CD4-positive, alpha-beta T cell treated with Interleukin-4 for 1 hour (primary cell): ENCODE measurements at regions not wholly inside any gene's neighbourhood (a gene's known extent, or its start where the extent isn't known, plus 50 kb on each side); places are given as distances from the start of the nearest gene placed in this dataset.

ENCODE experiments used
- DNase-seq, 2 donors: peaks; one replicate each; pipeline ENCODE4 v3.0.0-alpha.2; 2020 to 2022

DNA sequence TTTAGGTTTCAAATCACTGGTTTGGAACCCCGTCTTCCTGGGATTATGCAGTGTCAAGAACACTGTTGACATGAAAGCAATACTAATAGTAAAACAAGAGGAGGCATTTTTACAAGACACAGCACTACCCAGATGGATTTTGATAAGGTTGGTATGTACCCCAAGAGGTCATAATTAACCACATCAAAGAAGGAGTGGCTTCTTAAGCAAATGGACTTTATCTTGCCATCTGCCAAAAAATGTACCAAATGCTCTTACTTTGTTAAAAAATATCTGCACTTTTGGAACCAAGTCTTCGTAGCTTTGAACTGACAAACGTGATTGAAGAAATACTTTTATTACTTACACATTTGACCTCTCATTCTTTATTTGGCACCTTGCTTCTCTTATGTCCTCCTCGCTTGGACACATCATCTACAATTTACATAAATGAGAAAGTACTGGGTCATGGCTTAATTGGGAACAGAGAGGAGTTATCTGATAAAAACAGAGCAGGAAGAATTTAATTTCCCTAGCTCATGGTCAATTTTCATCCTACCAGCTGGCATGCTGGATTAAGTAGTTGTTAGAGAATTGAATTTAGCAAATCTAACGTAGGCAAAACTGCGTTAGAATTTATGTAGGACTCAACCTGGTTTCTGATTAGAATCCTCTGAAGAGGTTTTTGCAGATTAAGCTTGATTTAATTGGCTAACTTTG lies 54.5 kb upstream of the PRICKLE1 start:
- no peak for DNase-seq

DNA sequence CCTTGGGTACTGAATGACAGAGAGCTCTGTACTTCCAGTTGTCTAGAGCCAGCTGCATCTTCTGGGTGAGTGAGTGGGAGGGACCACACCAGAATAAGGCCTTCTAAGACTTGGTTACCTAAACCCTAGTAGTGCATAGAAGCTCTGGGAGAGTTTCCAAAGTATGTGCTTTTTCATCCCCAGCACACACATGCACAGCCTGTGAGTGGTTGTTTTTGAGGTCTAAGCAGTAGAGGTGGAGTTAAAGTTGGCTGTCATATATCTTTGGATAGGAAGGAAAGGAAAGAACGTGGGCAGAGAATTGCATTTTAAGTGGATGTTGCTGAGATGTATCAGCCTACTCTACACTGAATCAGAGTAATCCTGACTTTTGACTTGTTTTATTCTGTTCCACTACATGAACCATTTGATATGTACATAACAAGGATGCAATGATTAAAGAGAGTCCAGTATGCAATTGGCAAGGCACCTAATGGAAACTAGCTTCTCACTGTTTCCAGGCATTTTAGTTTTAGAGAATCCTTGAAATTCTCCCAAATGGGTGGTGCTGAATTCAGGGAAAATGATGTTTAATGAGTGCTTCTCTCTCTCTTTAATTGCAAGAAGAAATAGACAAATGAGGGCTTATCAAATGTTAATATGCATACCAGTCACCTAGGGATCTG lies 51.8 kb upstream of the PRICKLE1 start:
- no peak for DNase-seq

DNA sequence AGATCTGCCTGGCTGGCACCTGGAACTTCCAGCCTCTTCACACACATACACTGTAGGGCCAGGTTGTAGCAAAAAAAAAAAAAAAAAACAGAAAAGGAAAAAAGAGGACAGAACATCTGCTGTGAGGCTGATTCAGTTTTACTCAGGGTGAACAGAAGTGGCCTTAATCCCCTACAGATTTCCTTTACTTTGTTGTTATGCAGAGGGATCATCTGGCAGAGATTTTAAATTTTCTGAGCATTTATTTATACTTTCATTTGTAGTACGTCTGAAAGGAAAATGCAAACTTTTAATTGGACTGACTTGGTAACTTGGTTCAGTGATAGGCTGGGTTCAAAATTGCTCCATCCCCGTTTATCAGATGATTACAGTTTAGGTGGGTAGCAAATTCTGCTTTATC lies 50.8 kb upstream of the PRICKLE1 start:
- DNase-seq = no peak

DNA sequence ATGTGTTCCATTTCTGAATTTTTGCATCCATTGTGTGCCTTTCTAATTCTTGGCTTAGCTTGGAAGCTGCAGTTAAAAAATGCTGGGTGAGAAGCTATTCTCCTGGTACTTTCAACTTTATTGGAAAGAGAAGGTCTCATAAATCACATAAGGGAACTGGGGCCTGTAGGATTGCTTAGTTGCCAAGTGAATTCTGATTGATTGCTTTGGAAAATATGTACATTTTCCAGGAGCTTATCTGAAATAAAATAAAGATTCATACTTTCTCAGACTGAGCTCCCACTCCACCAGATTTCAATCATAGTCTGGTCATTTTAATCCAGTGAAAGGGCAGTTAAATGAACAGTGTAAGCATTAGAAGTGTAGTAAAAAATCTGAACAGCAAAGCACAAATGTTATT lies 50.0 kb upstream of the PRICKLE1 start:
- DNase-seq = no peak
